ENCODE measurements at regions not wholly inside any gene's neighbourhood (a gene's known extent, or its start where the extent isn't known, plus 50 kb on each side); places are given as distances from the start of the nearest gene placed in this dataset.

- TF ChIP-seq POLR2A (IDR thresholded peaks at IDR 0.05) (no peak), POLR2AphosphoS5 (IDR thresholded peaks at IDR 0.05) (no peak)
- TF ChIP-seq, protein P1, sequence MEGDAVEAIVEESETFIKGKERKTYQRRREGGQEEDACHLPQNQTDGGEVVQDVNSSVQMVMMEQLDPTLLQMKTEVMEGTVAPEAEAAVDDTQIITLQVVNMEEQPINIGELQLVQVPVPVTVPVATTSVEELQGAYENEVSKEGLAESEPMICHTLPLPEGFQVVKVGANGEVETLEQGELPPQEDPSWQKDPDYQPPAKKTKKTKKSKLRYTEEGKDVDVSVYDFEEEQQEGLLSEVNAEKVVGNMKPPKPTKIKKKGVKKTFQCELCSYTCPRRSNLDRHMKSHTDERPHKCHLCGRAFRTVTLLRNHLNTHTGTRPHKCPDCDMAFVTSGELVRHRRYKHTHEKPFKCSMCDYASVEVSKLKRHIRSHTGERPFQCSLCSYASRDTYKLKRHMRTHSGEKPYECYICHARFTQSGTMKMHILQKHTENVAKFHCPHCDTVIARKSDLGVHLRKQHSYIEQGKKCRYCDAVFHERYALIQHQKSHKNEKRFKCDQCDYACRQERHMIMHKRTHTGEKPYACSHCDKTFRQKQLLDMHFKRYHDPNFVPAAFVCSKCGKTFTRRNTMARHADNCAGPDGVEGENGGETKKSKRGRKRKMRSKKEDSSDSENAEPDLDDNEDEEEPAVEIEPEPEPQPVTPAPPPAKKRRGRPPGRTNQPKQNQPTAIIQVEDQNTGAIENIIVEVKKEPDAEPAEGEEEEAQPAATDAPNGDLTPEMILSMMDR (IDR thresholded peaks at IDR 0.05): no peak
Observed at GRCh38 chr11:135043434-135043833, 631.4 kb upstream of the B3GAT1 start.
